ENCODE measurements at regions not wholly inside any gene's neighbourhood (a gene's known extent, or its start where the extent isn't known, plus 50 kb on each side); places are given as distances from the start of the nearest gene placed in this dataset.

- in situ Hi-C loops (cut with MboI; ENCODE audit: low pct_unique_long_range_greater_than_20kb, low sequenced_read_pairs, unreplicated experiment): no loop called here
- no peak for DNase-seq (ENCODE audit: low spot score)
- TF ChIP-seq, protein P1, sequence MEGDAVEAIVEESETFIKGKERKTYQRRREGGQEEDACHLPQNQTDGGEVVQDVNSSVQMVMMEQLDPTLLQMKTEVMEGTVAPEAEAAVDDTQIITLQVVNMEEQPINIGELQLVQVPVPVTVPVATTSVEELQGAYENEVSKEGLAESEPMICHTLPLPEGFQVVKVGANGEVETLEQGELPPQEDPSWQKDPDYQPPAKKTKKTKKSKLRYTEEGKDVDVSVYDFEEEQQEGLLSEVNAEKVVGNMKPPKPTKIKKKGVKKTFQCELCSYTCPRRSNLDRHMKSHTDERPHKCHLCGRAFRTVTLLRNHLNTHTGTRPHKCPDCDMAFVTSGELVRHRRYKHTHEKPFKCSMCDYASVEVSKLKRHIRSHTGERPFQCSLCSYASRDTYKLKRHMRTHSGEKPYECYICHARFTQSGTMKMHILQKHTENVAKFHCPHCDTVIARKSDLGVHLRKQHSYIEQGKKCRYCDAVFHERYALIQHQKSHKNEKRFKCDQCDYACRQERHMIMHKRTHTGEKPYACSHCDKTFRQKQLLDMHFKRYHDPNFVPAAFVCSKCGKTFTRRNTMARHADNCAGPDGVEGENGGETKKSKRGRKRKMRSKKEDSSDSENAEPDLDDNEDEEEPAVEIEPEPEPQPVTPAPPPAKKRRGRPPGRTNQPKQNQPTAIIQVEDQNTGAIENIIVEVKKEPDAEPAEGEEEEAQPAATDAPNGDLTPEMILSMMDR (IDR thresholded peaks at IDR 0.05; ENCODE audit: extremely low read depth, insufficient read depth, missing control alignments): no peak
Observed at GRCh38 chr12:115519359-115519758, 758.1 kb downstream of the MED13L start.

GRCh38 chr12:115517913-115518312, 759.6 kb downstream of the MED13L start:
- in situ Hi-C loops (cut with MboI; ENCODE audit: low pct_unique_long_range_greater_than_20kb, low sequenced_read_pairs, unreplicated experiment): no loop called here
- TF ChIP-seq, protein P1 (IDR thresholded peaks at IDR 0.05; ENCODE audit: extremely low read depth, insufficient read depth, missing control alignments): no peak
- DNase-seq (ENCODE audit: low spot score): no peak

DNA sequence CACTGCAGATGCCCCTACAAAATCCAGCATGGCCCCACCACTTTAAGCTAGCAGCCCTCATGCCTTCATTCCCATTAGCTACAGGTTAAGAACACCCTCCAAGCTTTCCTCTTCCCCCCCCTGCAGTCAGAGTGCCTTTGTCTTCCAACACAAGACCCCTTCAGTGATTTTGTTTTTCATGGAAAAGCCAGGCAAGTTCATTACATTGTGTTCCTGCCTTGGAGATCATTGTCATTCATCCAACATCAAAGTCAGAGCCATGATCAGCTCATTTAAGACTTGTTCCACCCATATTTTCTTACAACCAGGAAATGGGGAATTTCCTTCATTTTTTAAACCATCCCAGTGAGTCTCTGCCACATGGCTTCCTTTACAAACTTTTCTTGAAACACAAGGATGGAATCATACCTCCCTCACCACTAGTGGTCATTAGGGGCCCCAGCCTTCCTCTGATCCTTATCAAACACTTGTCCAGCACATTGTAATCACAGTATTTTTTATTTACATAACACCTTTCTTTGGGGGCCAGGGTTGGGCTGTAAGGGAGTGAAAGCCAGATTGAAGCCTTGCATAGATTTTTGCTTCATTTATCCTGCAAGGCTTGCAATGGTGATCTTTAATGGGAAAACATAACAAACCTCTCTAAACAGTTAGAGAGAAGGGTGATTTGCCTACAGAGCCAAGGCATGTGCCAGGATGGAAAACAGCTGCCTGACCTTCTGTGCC, 765.3 kb downstream of the MED13L start:
- in situ Hi-C loops (cut with MboI; ENCODE audit: low pct_unique_long_range_greater_than_20kb, low sequenced_read_pairs, unreplicated experiment): no loop called here
- no peak for DNase-seq (ENCODE audit: low spot score)
- TF ChIP-seq, protein P1 (IDR thresholded peaks at IDR 0.05; ENCODE audit: extremely low read depth, insufficient read depth, missing control alignments): no peak

DNA sequence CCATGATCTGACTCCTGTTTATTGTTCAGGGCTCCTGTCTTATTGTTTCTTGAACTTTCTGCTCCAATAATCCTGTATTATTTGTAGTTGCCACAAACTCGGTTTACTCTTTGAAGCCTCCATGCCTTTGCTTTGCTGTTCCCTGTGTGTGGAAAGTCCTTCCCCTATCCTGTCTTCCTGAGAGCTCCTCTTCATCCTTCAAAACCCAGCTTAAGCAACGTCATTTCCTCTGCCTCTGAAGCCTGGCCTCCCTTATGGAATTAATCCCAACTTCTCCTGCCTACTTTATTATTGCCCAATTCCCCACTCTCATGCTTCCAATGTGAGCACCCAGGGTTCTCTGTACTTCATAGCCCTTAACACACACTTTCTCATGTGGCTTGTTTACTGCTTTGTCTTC, 766.2 kb downstream of the MED13L start:
- TF ChIP-seq, protein P1 (IDR thresholded peaks at IDR 0.05; ENCODE audit: extremely low read depth, insufficient read depth, missing control alignments): no peak
- in situ Hi-C loops (cut with MboI; ENCODE audit: low pct_unique_long_range_greater_than_20kb, low sequenced_read_pairs, unreplicated experiment): no loop called here

DNA sequence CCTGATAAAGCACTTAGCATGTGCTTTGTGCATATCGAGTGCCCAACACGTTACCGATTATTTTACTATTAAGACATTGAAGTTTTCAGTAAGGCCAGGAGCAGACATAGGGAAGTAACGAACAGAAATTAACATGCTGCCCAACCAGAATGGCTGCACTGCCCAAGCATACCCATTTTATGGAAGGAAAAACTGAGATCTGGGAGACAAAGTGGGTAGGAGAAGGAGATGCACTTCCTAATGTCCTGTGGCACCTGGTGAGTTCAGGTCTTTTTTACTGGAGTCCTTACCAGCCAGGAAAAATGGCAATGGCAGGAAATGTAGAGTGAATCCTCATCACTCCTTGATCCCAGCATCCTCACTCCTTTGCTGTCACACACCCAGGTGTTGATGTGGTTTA, 768.5 kb downstream of the MED13L start:
- DNase-seq (ENCODE audit: low spot score): no peak
- in situ Hi-C loops (cut with MboI; ENCODE audit: low pct_unique_long_range_greater_than_20kb, low sequenced_read_pairs, unreplicated experiment): no loop called here
- TF ChIP-seq, protein P1 (IDR thresholded peaks at IDR 0.05; ENCODE audit: extremely low read depth, insufficient read depth, missing control alignments): no peak

More for the DNA sequence above, 766.2 kb downstream of the MED13L start:
- DNase-seq (ENCODE audit: low spot score): no peak

GRCh38 chr12:115507951-115508722, 769.4 kb downstream of the MED13L start:
- in situ Hi-C loops (cut with MboI; ENCODE audit: low pct_unique_long_range_greater_than_20kb, low sequenced_read_pairs, unreplicated experiment): no loop called here
- no peak for DNase-seq (ENCODE audit: low spot score)

More at GRCh38 chr12:115507951-115508722, 769.4 kb downstream of the MED13L start:
- TF ChIP-seq, protein P1 (IDR thresholded peaks at IDR 0.05; ENCODE audit: extremely low read depth, insufficient read depth, missing control alignments): no peak

Data from GM13977 (cell line).